ENCODE measurements at regions not wholly inside any gene's neighbourhood (a gene's known extent, or its start where the extent isn't known, plus 50 kb on each side); places are given as distances from the start of the nearest gene placed in this dataset.
"Not testable (repeated sequence)": the region's sequence is repeated elsewhere in the genome, so short reads cannot be mapped to it uniquely, and the experiment has no call there.

DNA sequence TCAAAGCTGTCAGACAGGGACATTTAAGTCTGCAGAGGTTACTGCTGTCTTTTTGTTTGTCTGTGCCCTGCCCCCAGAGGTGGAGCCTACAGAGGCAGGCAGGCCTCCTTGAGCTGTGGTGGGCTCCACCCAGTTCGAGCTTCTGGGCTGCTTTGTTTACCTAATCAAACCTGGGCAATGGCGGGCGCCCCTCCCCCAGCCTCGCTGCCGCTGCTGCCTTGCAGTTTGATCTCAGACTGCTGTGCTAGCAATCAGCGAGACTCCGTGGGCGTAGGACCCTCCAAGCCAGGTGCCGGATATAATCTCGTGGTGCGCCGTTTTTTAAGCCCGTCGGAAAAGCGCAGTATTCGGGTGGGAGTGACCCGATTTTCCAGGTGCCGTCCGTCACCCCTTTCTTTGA, 107.1 kb upstream of the KLF12 start:
- not testable (repeated sequence) for H3K4me3 ChIP-seq (ENCODE audit: insufficient read depth, low read depth, low read length, poor library complexity, severe bottlenecking); DNase-seq; H3K9me3 ChIP-seq (ENCODE audit: control insufficient read depth, low read length); H3K27me3 ChIP-seq (replicated peaks; ENCODE audit: control insufficient read depth, insufficient read depth, low read length, poor library complexity, severe bottlenecking); H3K27ac ChIP-seq (ENCODE audit: insufficient read depth, low read length, poor library complexity, severe bottlenecking); H3K36me3 ChIP-seq (ENCODE audit: control insufficient read depth, insufficient read depth, low read length)
- H3K4me1 ChIP-seq (ENCODE audit: control insufficient read depth, insufficient read depth, low read length, poor library complexity, severe bottlenecking): peaks cover 40% of the 10 kb centered on the region

DNA sequence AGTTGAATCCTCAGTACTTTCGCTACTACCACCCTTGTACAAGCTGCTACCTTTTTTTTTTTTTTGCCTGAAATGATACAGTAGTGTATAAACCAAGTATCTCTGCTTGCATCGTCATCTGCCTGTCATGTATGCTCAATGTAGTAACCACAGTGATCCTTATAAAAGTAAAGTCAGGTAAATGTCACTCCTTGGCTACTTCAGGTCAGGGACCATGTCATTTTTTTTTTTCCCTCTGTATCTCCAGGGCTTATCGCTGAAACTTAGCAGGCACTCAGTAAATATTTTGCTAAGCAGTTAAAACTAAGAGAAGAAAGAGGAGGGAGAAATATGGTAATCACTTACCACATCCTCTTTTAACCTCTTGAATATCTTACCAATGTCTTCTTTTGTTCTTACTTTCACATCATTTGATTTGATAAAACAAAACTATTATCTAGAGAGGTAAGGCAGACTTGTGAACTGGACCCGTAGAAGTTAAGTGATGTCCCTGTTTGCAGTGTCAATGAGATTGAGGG, 96.8 kb upstream of the KLF12 start:
- peaks cover 6% of the 10 kb centered on the region for H3K4me1 ChIP-seq (ENCODE audit: control insufficient read depth, insufficient read depth, low read length, poor library complexity, severe bottlenecking)
- H3K9me3 ChIP-seq (ENCODE audit: control insufficient read depth, low read length): no peaks in the 10 kb centered on the region
- H3K27ac ChIP-seq (ENCODE audit: insufficient read depth, low read length, poor library complexity, severe bottlenecking): peak overlapping the region; percentile 64
- H3K27me3 ChIP-seq (replicated peaks; ENCODE audit: control insufficient read depth, insufficient read depth, low read length, poor library complexity, severe bottlenecking): no peaks in the 10 kb centered on the region
- no peak for DNase-seq
- H3K36me3 ChIP-seq (ENCODE audit: control insufficient read depth, insufficient read depth, low read length): no peaks in the 10 kb centered on the region
- H3K4me3 ChIP-seq (ENCODE audit: insufficient read depth, low read depth, low read length, poor library complexity, severe bottlenecking): peak overlapping the region; percentile 45

DNA sequence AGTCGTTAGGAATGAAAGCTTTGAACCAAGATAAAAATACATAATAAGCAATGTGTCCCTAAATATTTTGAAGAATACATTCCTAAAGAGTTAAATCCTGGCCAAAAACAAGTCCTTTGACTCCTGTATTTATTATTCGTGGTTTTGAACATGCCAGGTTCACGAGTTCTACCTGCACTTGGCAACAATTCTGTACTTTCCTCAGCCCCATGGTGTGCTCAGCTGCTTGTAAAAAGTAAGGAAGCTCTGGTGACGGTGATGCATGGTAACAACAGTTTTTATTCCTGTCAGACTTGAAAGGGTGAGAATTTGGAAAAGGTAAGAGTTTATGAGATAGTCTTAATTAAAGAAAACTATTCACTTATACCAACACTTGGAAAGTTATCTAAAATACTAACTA, 95.0 kb upstream of the KLF12 start:
- Histone ChIP-seq H3K27me3 (replicated peaks; ENCODE audit: control insufficient read depth, insufficient read depth, low read length, poor library complexity, severe bottlenecking) (no peaks in the 10 kb centered on the region), H3K4me3 (ENCODE audit: insufficient read depth, low read depth, low read length, poor library complexity, severe bottlenecking) (no peak overlapping the region), H3K27ac (ENCODE audit: insufficient read depth, low read length, poor library complexity, severe bottlenecking) (no peak overlapping the region), H3K4me1 (ENCODE audit: control insufficient read depth, insufficient read depth, low read length, poor library complexity, severe bottlenecking) (peaks cover 6% of the 10 kb centered on the region), H3K36me3 (ENCODE audit: control insufficient read depth, insufficient read depth, low read length) (no peaks in the 10 kb centered on the region), H3K9me3 (ENCODE audit: control insufficient read depth, low read length) (no peaks in the 10 kb centered on the region)
- no peak for DNase-seq

DNA sequence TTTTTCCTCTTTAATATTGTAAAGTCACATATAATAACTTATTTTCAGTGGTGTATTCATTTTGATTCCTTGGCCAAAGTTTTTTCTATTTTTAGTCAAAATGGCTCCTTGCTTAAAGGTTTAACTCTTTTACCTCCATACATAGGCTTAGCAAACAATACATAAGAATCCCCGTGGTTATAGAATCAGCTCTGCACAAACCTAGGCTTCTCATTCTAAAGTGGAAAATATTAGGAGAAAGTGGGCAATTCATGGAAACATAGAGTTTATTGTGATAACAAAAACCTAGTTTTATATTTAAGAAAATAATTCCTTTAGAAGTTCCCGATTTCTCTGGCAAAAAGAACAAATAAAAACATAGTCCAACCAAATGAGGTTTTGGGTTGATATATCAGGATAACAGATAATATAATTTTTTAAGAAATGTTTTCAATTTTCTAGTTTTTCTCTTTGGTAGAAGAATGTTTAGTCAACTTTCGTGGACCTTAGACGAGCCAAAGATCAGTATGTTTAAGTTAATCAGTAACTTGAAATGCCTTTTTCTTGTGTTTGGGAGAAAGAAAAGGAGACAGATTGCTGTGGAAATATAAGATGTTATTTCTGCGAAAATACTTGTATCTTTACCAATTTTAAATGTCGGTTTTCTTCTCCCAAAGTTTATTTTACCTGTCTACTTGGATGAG, 93.4 kb upstream of the KLF12 start:
- no peaks in the 10 kb centered on the region for H3K9me3 ChIP-seq (ENCODE audit: control insufficient read depth, low read length)
- H3K4me3 ChIP-seq (ENCODE audit: insufficient read depth, low read depth, low read length, poor library complexity, severe bottlenecking): no peak overlapping the region
- DNase-seq: no peak
- H3K27ac ChIP-seq (ENCODE audit: insufficient read depth, low read length, poor library complexity, severe bottlenecking): no peak overlapping the region
- no peaks in the 10 kb centered on the region for H3K36me3 ChIP-seq (ENCODE audit: control insufficient read depth, insufficient read depth, low read length)
- H3K4me1 ChIP-seq (ENCODE audit: control insufficient read depth, insufficient read depth, low read length, poor library complexity, severe bottlenecking): peaks cover 6% of the 10 kb centered on the region
- no peaks in the 10 kb centered on the region for H3K27me3 ChIP-seq (replicated peaks; ENCODE audit: control insufficient read depth, insufficient read depth, low read length, poor library complexity, severe bottlenecking)

DNA sequence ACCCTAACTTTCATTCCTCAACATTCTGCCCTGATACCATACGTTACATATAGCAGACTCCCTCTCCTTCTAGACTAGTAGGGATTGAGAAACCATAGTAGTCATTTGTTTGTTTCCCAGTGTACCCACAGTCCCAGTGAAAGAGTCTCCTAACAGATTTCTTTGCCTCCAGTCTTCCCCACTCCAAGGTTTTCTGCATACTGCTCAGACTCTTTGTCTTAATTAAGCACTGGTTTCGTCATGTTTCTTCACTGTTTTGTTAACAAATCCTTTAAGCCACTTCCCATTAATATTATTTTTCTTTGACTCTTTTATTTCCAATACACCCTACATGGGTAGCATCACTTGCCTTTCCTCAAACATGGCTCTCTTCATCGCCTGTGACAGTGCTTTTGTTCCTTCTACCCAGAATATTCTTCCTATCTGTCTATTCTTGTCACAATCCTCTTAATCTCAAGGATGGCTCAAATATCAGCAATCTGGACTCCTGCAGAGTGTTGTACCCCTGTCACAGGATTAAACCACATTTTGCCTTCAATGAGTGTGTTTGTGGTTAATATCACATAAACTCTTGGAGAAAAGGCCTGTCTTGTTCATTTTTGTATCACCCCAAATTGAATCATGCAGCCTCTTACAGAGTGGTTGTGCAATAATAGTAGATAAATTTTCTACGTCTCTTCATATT, 92.7 kb upstream of the KLF12 start:
- no peak overlapping the region for H3K4me3 ChIP-seq (ENCODE audit: insufficient read depth, low read depth, low read length, poor library complexity, severe bottlenecking)
- H3K9me3 ChIP-seq (ENCODE audit: control insufficient read depth, low read length): no peaks in the 10 kb centered on the region
- H3K27me3 ChIP-seq (replicated peaks; ENCODE audit: control insufficient read depth, insufficient read depth, low read length, poor library complexity, severe bottlenecking): no peaks in the 10 kb centered on the region
- no peak overlapping the region for H3K27ac ChIP-seq (ENCODE audit: insufficient read depth, low read length, poor library complexity, severe bottlenecking)
- no peak for DNase-seq
- H3K4me1 ChIP-seq (ENCODE audit: control insufficient read depth, insufficient read depth, low read length, poor library complexity, severe bottlenecking): peaks cover 6% of the 10 kb centered on the region
- H3K36me3 ChIP-seq (ENCODE audit: control insufficient read depth, insufficient read depth, low read length): no peaks in the 10 kb centered on the region

DNA sequence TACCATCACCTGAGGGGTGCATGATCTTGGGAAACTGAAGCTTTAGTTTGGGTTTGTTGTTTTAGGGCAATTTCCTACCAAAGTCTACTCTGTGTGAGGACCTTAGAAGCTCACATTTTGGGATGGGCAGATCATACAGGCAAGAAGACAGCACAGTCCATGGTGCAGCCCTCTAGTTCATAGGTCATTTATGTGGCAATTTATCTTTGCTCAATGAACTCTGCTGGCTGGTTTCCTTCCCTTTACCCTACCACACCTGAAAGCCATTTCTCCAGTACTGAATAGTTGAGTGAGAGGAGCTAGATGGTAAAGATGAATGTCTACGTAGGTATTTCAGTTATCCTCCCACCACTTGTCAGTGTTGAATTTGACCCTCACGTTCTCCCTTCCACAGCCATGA, 87.5 kb upstream of the KLF12 start:
- Histone ChIP-seq H3K4me3 (ENCODE audit: insufficient read depth, low read depth, low read length, poor library complexity, severe bottlenecking) (no peak overlapping the region), H3K27me3 (replicated peaks; ENCODE audit: control insufficient read depth, insufficient read depth, low read length, poor library complexity, severe bottlenecking) (no peaks in the 10 kb centered on the region), H3K27ac (ENCODE audit: insufficient read depth, low read length, poor library complexity, severe bottlenecking) (no peak overlapping the region), H3K9me3 (ENCODE audit: control insufficient read depth, low read length) (no peaks in the 10 kb centered on the region), H3K4me1 (ENCODE audit: control insufficient read depth, insufficient read depth, low read length, poor library complexity, severe bottlenecking) (no peaks in the 10 kb centered on the region), H3K36me3 (ENCODE audit: control insufficient read depth, insufficient read depth, low read length) (no peaks in the 10 kb centered on the region)
- DNase-seq: no peak

DNA sequence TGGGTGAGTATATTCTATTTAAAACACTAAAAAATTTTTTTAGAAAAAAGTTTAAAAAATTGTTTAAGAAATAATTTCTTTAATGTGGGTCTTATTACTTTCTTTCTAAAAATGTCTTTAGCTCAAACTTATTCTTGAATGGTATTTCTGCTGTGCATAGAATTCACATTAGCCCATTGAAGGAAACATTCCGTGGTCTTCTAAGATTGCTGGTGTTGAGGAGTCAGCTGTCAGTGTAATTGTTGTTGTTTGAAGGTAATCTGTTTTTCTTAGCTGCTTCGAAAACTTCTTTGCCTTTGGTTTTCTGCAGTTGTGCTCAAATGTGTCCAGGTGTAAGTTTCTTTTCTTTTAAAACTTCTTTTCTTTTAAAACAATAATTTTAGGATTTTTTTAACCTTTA, 85.4 kb upstream of the KLF12 start:
- H3K36me3 ChIP-seq (ENCODE audit: control insufficient read depth, insufficient read depth, low read length): no peaks in the 10 kb centered on the region
- no peak overlapping the region for H3K4me3 ChIP-seq (ENCODE audit: insufficient read depth, low read depth, low read length, poor library complexity, severe bottlenecking)
- no peak overlapping the region for H3K27ac ChIP-seq (ENCODE audit: insufficient read depth, low read length, poor library complexity, severe bottlenecking)
- no peaks in the 10 kb centered on the region for H3K9me3 ChIP-seq (ENCODE audit: control insufficient read depth, low read length)
- no peak for DNase-seq
- no peaks in the 10 kb centered on the region for H3K4me1 ChIP-seq (ENCODE audit: control insufficient read depth, insufficient read depth, low read length, poor library complexity, severe bottlenecking)
- no peaks in the 10 kb centered on the region for H3K27me3 ChIP-seq (replicated peaks; ENCODE audit: control insufficient read depth, insufficient read depth, low read length, poor library complexity, severe bottlenecking)

DNA sequence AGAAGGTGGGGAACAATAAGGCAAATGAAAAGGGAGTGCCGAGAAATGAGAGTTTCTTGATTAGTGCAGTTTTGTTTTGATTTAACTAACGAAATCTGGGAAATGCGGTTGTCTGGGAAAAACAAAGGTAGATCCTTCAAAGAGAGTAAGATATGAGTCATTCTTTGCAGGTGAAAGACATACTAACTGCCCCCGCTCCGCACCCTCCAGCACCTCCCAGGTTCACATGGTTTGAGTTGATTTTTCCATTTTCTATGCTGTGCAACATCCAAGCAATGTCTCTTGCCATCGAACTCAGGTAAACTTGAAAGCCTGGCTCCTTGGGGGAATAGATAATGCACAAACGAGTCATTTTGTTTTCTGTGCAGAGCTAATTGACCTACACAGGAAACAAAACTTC, 84.1 kb upstream of the KLF12 start:
- no peak for DNase-seq
- Histone ChIP-seq H3K27ac (ENCODE audit: insufficient read depth, low read length, poor library complexity, severe bottlenecking) (no peak overlapping the region), H3K4me1 (ENCODE audit: control insufficient read depth, insufficient read depth, low read length, poor library complexity, severe bottlenecking) (no peaks in the 10 kb centered on the region), H3K36me3 (ENCODE audit: control insufficient read depth, insufficient read depth, low read length) (no peaks in the 10 kb centered on the region), H3K27me3 (replicated peaks; ENCODE audit: control insufficient read depth, insufficient read depth, low read length, poor library complexity, severe bottlenecking) (no peaks in the 10 kb centered on the region), H3K9me3 (ENCODE audit: control insufficient read depth, low read length) (no peaks in the 10 kb centered on the region), H3K4me3 (ENCODE audit: insufficient read depth, low read depth, low read length, poor library complexity, severe bottlenecking) (no peak overlapping the region)

DNA sequence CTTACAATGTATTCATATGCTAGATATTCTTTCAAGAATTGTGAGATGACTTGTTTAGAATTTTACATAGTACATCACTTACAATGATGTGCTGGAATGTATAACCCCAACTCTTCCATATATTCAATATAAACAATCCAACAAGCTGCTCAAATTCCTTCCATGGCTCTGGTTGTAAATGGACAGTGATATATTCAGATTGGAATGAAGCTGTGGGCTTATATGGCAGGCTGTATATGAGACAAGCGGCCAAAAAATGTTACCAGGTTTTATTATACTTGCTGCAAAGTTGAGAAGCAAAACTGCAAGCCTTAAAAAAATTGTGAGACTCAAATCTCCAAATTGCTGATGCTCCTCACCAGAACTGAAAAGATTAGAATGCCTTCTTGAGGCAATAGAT, 83.6 kb upstream of the KLF12 start:
- no peak for DNase-seq
- Histone ChIP-seq H3K27me3 (replicated peaks; ENCODE audit: control insufficient read depth, insufficient read depth, low read length, poor library complexity, severe bottlenecking) (no peaks in the 10 kb centered on the region), H3K4me3 (ENCODE audit: insufficient read depth, low read depth, low read length, poor library complexity, severe bottlenecking) (no peak overlapping the region), H3K4me1 (ENCODE audit: control insufficient read depth, insufficient read depth, low read length, poor library complexity, severe bottlenecking) (no peaks in the 10 kb centered on the region), H3K9me3 (ENCODE audit: control insufficient read depth, low read length) (no peaks in the 10 kb centered on the region), H3K36me3 (ENCODE audit: control insufficient read depth, insufficient read depth, low read length) (no peaks in the 10 kb centered on the region), H3K27ac (ENCODE audit: insufficient read depth, low read length, poor library complexity, severe bottlenecking) (no peak overlapping the region)

DNA sequence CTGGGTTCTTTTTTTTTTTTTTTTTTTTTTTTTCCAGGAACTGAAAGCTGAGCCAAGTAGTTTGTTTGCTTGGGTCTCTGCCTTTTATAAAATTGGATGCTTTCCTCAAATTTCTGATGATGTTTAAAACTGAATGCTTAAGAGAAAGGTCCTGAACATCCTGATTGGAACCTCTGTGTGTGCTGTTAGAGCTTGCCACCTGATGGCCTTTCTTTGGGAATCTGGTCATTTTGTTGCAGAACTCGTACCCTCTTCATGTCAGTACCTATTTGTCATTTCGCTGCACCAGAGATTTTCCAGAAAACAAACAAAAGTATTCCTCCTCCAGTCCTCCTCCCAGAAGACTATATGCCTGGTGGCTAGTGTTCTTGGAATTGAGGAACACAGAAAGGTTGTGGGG, 81.2 kb upstream of the KLF12 start:
- no peaks in the 10 kb centered on the region for H3K36me3 ChIP-seq (ENCODE audit: control insufficient read depth, insufficient read depth, low read length)
- no peak overlapping the region for H3K4me3 ChIP-seq (ENCODE audit: insufficient read depth, low read depth, low read length, poor library complexity, severe bottlenecking)
- H3K27ac ChIP-seq (ENCODE audit: insufficient read depth, low read length, poor library complexity, severe bottlenecking): no peak overlapping the region
- no peaks in the 10 kb centered on the region for H3K4me1 ChIP-seq (ENCODE audit: control insufficient read depth, insufficient read depth, low read length, poor library complexity, severe bottlenecking)
- H3K27me3 ChIP-seq (replicated peaks; ENCODE audit: control insufficient read depth, insufficient read depth, low read length, poor library complexity, severe bottlenecking): no peaks in the 10 kb centered on the region
- H3K9me3 ChIP-seq (ENCODE audit: control insufficient read depth, low read length): no peaks in the 10 kb centered on the region
- DNase-seq: no peak
